RWPE1 (cell line): ENCODE measurements at regions not wholly inside any gene's neighbourhood (a gene's known extent, or its start where the extent isn't known, plus 50 kb on each side); places are given as distances from the start of the nearest gene placed in this dataset.
A peak's percentile ranks its signal among the peaks of the same experiment; 100 is the strongest.

Experiments
- CTCF ChIA-PET: fragments of 350-600 bp; sonication (Branson Sonifier 250); formaldehyde crosslinking; extraction: SDS; loops from one replicate; lab custom pipeline; 2021; lab: Yijun Ruan, JAX
- POLR2A ChIA-PET: fragments of 400-600 bp; formaldehyde crosslinking; extraction: SDS; loops from one replicate; lab custom pipeline; 2020; ENCODE audit warnings: antibody characterized with exemption; ENCODE audit not compliant: low non-redundant PET; lab: Yijun Ruan, JAX
- DNase-seq: peaks from one replicate; pipeline ENCODE4 v3.0.0; 2012; ENCODE audit warnings: low spot score
- H3K27ac ChIP-seq: fragments of 450-650 bp; 2 replicates; pipeline ENCODE4 v1.5.1; 2017
- CTCF ChIP-seq: fragments of 450-650 bp; conservative IDR thresholded peaks from 2 replicates; pipeline ENCODE4 v1.5.1; 2017; ENCODE audit warnings: low read depth, mild to moderate bottlenecking

GRCh38 chr3:187941848-187942194, 196.6 kb upstream of the BCL6 start:
- no peak for DNase-seq
- no peak for TF ChIP-seq CTCF
- ChIA-PET POLR2A (no interaction called here), CTCF (no interaction called here)
- no peak overlapping the region for H3K27ac ChIP-seq

- ChIA-PET CTCF (no interaction called here), POLR2A (no interaction called here)
- H3K27ac ChIP-seq: no peak overlapping the region
- TF ChIP-seq CTCF: no peak
- no peak for DNase-seq
These were observed 197.5 kb upstream of the BCL6 start for GRCh38 chr3:187942658-187943241.

GRCh38 chr3:187943677-187944389, 198.6 kb upstream of the BCL6 start:
- peak; percentile 30 for DNase-seq
- no peak for TF ChIP-seq CTCF
- POLR2A ChIA-PET: no interaction called here
- no peak overlapping the region; the same call in 1 of the 2 replicates for H3K27ac ChIP-seq
- CTCF ChIA-PET: no interaction called here

- ChIA-PET POLR2A (no interaction called here), CTCF (no interaction called here)
- no peak overlapping the region; the same call in 1 of the 2 replicates for H3K27ac ChIP-seq
- TF ChIP-seq CTCF: no peak
- no peak for DNase-seq
These were observed 199.3 kb upstream of the BCL6 start for GRCh38 chr3:187944390-187945179.

GRCh38 chr3:187945374-187945773, 200.1 kb upstream of the BCL6 start:
- POLR2A ChIA-PET: no interaction called here
- H3K27ac ChIP-seq: no peak overlapping the region
- no peak for TF ChIP-seq CTCF
- CTCF ChIA-PET: no interaction called here
- no peak for DNase-seq

GRCh38 chr3:187946163-187946691, 201.0 kb upstream of the BCL6 start:
- H3K27ac ChIP-seq: no peak overlapping the region
- no peak for TF ChIP-seq CTCF

More at GRCh38 chr3:187946163-187946691, 201.0 kb upstream of the BCL6 start:
- POLR2A ChIA-PET: no interaction called here
- CTCF ChIA-PET: interaction anchor here (0.6 to 0.7 kb wide), 2 partner anchors 165 to 348 kb away, joined by 3 read pairs; no protein-coding TSS in a partner anchor
- no peak for DNase-seq
